ENCODE measurements at regions not wholly inside any gene's neighbourhood (a gene's known extent, or its start where the extent isn't known, plus 50 kb on each side); places are given as distances from the start of the nearest gene placed in this dataset.

- TF ChIP-seq TSHZ1 (tag by site-specific recombination; IDR thresholded peaks at IDR 0.05; ENCODE audit: borderline replicate concordance) = no peak
- no peak for TF ChIP-seq PRDM6 (tag by site-specific recombination; IDR thresholded peaks at IDR 0.05)
- TF ChIP-seq ZNF140 (tag by site-specific recombination; IDR thresholded peaks at IDR 0.05) = no peak
- TF ChIP-seq KLF10 (tag by site-specific recombination; IDR thresholded peaks at IDR 0.05) = no peak
- H3K9me3 ChIP-seq (ENCODE audit: control insufficient read depth, insufficient read depth, low read depth, low read length) = no peaks in the 10 kb centered on the region
- CTCF ChIA-PET = no interaction called here
- no peaks in the 10 kb centered on the region for H3K4me1 ChIP-seq (ENCODE audit: control insufficient read depth, insufficient read depth, low read length)
- no peak overlapping the region for H3K4me3 ChIP-seq (ENCODE audit: low read depth, low read length)
- H3K36me3 ChIP-seq (ENCODE audit: control insufficient read depth in 2 of 2, insufficient read depth in 1 of 2, low read length in 2 of 2) = no peaks in the 10 kb centered on the region
- POLR2A ChIA-PET = no interaction called here
- H3K27ac ChIP-seq (ENCODE audit: extremely low read depth, low read depth, low read length) = no peak overlapping the region
Measured at GRCh38 chr1:199724049-199724448, 303.5 kb upstream of the NR5A2 start.

GRCh38 chr1:199725002-199725565, 302.4 kb upstream of the NR5A2 start:
- Histone ChIP-seq H3K4me3 (ENCODE audit: low read depth, low read length) (no peak overlapping the region), H3K4me1 (ENCODE audit: control insufficient read depth, insufficient read depth, low read length) (no peaks in the 10 kb centered on the region), H3K36me3 (ENCODE audit: control insufficient read depth in 2 of 2, insufficient read depth in 1 of 2, low read length in 2 of 2) (no peaks in the 10 kb centered on the region), H3K9me3 (ENCODE audit: control insufficient read depth, insufficient read depth, low read depth, low read length) (no peaks in the 10 kb centered on the region), H3K27ac (ENCODE audit: extremely low read depth, low read depth, low read length) (no peak overlapping the region)
- TF ChIP-seq ZNF596 (tag by site-specific recombination; IDR thresholded peaks at IDR 0.05) (no peak), ZNF280C (tag by site-specific recombination; IDR thresholded peaks at IDR 0.05) (no peak), ZBTB1 (tag by site-specific recombination; IDR thresholded peaks at IDR 0.05) (no peak), EGR2 (tag by site-specific recombination; IDR thresholded peaks at IDR 0.05; ENCODE audit: low read depth) (no peak), ZBTB11 (tag by site-specific recombination; conservative IDR thresholded peaks at IDR 0.05; ENCODE audit: low read depth) (no peak), ZNF433 (tag by site-specific recombination; IDR thresholded peaks at IDR 0.05; ENCODE audit: low read depth) (no peak), ZFP37 (tag by site-specific recombination; IDR thresholded peaks at IDR 0.05) (no peak), ZNF600 (tag by site-specific recombination; IDR thresholded peaks at IDR 0.05) (no peak)
- POLR2A ChIA-PET = no interaction called here
- CTCF ChIA-PET = interaction anchor here (0.7 kb wide), 1 partner anchor 746 kb away, joined by 4 read pairs; no protein-coding TSS in a partner anchor

All from HEK293 (cell line).